GM19395 (cell line): ENCODE measurements at regions not wholly inside any gene's neighbourhood (a gene's known extent, or its start where the extent isn't known, plus 50 kb on each side); places are given as distances from the start of the nearest gene placed in this dataset.

ENCODE experiments used
- ATAC-seq: cut with Tn5 transposase; IDR thresholded peaks from one replicate; pipeline ENCODE4 v1.9.1; 2021; ENCODE audit warnings: mild to moderate bottlenecking, moderate library complexity; ENCODE audit not compliant: unreplicated experiment

GRCh38 chr3:137201066-137201465 is 243.3 kb downstream of the IL20RB start:
- ATAC-seq = no peak

GRCh38 chr3:137202941-137203340 is 245.2 kb downstream of the IL20RB start:
- ATAC-seq = no peak

- no peak for ATAC-seq
These were observed 246.6 kb downstream of the IL20RB start for GRCh38 chr3:137204409-137204808.

- ATAC-seq = no peak
These were observed 247.7 kb downstream of the IL20RB start for GRCh38 chr3:137205394-137206045.

- ATAC-seq = no peak
These were observed 249.8 kb downstream of the IL20RB start for GRCh38 chr3:137207616-137208015.

- ATAC-seq = no peak
These were observed 259.9 kb downstream of the IL20RB start for GRCh38 chr3:137217733-137218132.

GRCh38 chr3:137219801-137220445 is 262.1 kb downstream of the IL20RB start:
- ATAC-seq = no peak

- no peak for ATAC-seq
These were observed 265.0 kb downstream of the IL20RB start for GRCh38 chr3:137222736-137223225.

- no peak for ATAC-seq
These were observed 266.7 kb downstream of the IL20RB start for GRCh38 chr3:137224464-137224863.

- ATAC-seq = no peak
These were observed 285.1 kb downstream of the IL20RB start for GRCh38 chr3:137242836-137243400.

GRCh38 chr3:137246491-137246890 is 288.7 kb downstream of the IL20RB start:
- no peak for ATAC-seq

- ATAC-seq = no peak
These were observed 291.6 kb downstream of the IL20RB start for GRCh38 chr3:137249311-137249940.

GRCh38 chr3:137259089-137259488 is 301.3 kb downstream of the IL20RB start:
- no peak for ATAC-seq

- no peak for ATAC-seq
These were observed 301.9 kb downstream of the IL20RB start for GRCh38 chr3:137259701-137260100.

GRCh38 chr3:137264071-137264820 is 306.5 kb downstream of the IL20RB start:
- ATAC-seq = no peak

- no peak for ATAC-seq
These were observed 307.1 kb downstream of the IL20RB start for GRCh38 chr3:137264843-137265330.

- no peak for ATAC-seq
These were observed 325.1 kb downstream of the IL20RB start for GRCh38 chr3:137282871-137283270.

- ATAC-seq = no peak
These were observed 328.1 kb downstream of the IL20RB start for GRCh38 chr3:137285924-137286323.

- ATAC-seq = no peak
These were observed 335.3 kb downstream of the IL20RB start for GRCh38 chr3:137293086-137293485.

- no peak for ATAC-seq
These were observed 336.4 kb downstream of the IL20RB start for GRCh38 chr3:137294139-137294538.

- no peak for ATAC-seq
These were observed 337.1 kb downstream of the IL20RB start for GRCh38 chr3:137294839-137295238.
